HL-60 (cell line): ENCODE measurements at regions not wholly inside any gene's neighbourhood (a gene's known extent, or its start where the extent isn't known, plus 50 kb on each side); places are given as distances from the start of the nearest gene placed in this dataset.

Source experiments
- POLR2AphosphoS5 ChIP-seq: IDR thresholded peaks from 2 replicates; pipeline ENCODE4 v1.6.1; 2012; ENCODE audit warnings: low read depth
- TF ChIP-seq, protein P1 (sequence below): IDR thresholded peaks from one replicate; pipeline ENCODE4 v1.5.1; 2011; ENCODE audit warnings: low read length, control low read depth, inconsistent platforms; ENCODE audit not compliant: insufficient read depth

DNA sequence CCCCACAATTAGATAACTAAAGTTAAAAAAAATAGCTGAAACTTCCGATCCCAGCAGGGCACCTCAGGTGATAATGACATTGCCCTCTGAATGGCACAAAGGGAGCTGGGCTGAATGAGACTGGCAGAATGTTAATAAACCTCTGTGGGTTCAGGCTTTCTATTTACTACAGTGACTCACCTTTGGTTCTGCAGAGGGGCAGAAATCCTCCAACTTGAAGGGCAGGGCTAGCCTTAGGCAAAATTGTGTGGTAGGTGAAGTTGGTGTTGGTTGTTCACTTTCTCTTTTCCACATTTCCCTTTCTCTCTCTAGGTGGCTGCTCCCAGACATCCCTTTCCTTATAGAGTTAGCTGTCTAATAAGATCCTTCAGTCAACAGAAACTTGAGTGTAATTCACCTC is 625.2 kb downstream of the EPM2A start:
- TF ChIP-seq POLR2AphosphoS5, result no peak
- TF ChIP-seq, protein P1, sequence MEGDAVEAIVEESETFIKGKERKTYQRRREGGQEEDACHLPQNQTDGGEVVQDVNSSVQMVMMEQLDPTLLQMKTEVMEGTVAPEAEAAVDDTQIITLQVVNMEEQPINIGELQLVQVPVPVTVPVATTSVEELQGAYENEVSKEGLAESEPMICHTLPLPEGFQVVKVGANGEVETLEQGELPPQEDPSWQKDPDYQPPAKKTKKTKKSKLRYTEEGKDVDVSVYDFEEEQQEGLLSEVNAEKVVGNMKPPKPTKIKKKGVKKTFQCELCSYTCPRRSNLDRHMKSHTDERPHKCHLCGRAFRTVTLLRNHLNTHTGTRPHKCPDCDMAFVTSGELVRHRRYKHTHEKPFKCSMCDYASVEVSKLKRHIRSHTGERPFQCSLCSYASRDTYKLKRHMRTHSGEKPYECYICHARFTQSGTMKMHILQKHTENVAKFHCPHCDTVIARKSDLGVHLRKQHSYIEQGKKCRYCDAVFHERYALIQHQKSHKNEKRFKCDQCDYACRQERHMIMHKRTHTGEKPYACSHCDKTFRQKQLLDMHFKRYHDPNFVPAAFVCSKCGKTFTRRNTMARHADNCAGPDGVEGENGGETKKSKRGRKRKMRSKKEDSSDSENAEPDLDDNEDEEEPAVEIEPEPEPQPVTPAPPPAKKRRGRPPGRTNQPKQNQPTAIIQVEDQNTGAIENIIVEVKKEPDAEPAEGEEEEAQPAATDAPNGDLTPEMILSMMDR, result no peak
